H1 (cell line): ENCODE measurements at regions not wholly inside any gene's neighbourhood (a gene's known extent, or its start where the extent isn't known, plus 50 kb on each side); places are given as distances from the start of the nearest gene placed in this dataset.

Experiments used
- BACH1 ChIP-seq: IDR thresholded peaks from 2 replicates; pipeline ENCODE4 v1.6.1; 2012; ENCODE audit warnings: low read length, improper control_type of control experiment
- BCL11A ChIP-seq, 2 experiments: IDR thresholded peaks; one replicate each; pipeline ENCODE4 v1.6.1; 2011; ENCODE audit warnings: low read depth in 2 of 2, low read length in 2 of 2, mild to moderate bottlenecking in 2 of 2
- JUN ChIP-seq: IDR thresholded peaks from 2 replicates; pipeline ENCODE4 v1.6.1; 2011; ENCODE audit warnings: low read depth, mild to moderate bottlenecking, improper control_type of control experiment, low read length
- JUND ChIP-seq: IDR thresholded peaks from 2 replicates; pipeline ENCODE4 v1.6.1; 2011; ENCODE audit warnings: mild to moderate bottlenecking, improper control_type of control experiment, low read length
- NRF1 ChIP-seq: IDR thresholded peaks from 2 replicates; pipeline ENCODE4 v1.6.1; 2011; ENCODE audit warnings: mild to moderate bottlenecking, low read depth, low read length, improper control_type of control experiment
- PHF8 ChIP-seq: fragments of 200-600 bp; sonication (generic); conservative IDR thresholded peaks from 2 replicates; pipeline ENCODE4 v1.7.1; 2012; ENCODE audit warnings: low read depth, mild to moderate bottlenecking, inconsistent platforms, low read length, moderate library complexity
- SIX5 ChIP-seq: IDR thresholded peaks from 2 replicates; pipeline ENCODE4 v1.6.1; 2011; ENCODE audit warnings: mild to moderate bottlenecking, low read depth, low read length
- SP4 ChIP-seq: IDR thresholded peaks from 2 replicates; pipeline ENCODE4 v1.6.1; 2012; ENCODE audit warnings: low read length, inconsistent platforms
- SRF ChIP-seq: IDR thresholded peaks from 2 replicates; pipeline ENCODE4 v1.6.1; 2011; ENCODE audit warnings: mild to moderate bottlenecking, low read depth, low read length, moderate library complexity
- TF ChIP-seq, protein P1 (sequence below): fragments of 300-600 bp; sonication (generic); IDR thresholded peaks from 2 replicates; pipeline ENCODE4 v1.7.1; 2012; ENCODE audit warnings: low read length, moderate library complexity, mild to moderate bottlenecking, inconsistent platforms; ENCODE audit not compliant: insufficient replicate concordance

DNA sequence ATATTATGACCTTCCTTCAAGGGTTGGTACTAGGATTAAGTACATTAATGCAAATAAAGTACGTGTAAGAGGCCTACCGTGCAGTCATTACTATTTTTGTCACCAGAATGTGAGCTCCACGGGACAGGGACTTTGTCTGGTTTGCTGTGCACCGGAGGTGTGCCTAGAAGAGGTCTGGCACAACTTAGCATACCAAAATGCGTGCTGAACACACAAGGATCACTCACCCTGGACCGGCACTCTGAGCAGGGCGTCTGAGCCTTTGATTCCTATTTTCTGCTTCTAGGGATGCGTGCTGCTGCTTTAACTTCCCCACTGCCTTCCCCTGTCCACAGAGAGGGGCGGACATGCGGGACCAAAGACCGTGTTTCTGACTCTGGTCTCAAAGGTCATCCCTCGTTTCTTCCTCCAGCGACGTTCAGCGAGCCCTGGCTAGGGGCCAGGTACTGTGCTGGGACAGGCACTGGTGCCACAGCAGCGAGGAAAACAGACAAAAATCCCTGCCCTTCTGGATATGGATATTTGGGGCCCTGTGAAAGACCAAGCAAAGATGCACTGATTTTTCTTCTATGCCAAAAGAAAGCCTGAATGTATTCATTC lies 222.7 kb downstream of the BMP7 start (continued):
- TF ChIP-seq, protein P1, sequence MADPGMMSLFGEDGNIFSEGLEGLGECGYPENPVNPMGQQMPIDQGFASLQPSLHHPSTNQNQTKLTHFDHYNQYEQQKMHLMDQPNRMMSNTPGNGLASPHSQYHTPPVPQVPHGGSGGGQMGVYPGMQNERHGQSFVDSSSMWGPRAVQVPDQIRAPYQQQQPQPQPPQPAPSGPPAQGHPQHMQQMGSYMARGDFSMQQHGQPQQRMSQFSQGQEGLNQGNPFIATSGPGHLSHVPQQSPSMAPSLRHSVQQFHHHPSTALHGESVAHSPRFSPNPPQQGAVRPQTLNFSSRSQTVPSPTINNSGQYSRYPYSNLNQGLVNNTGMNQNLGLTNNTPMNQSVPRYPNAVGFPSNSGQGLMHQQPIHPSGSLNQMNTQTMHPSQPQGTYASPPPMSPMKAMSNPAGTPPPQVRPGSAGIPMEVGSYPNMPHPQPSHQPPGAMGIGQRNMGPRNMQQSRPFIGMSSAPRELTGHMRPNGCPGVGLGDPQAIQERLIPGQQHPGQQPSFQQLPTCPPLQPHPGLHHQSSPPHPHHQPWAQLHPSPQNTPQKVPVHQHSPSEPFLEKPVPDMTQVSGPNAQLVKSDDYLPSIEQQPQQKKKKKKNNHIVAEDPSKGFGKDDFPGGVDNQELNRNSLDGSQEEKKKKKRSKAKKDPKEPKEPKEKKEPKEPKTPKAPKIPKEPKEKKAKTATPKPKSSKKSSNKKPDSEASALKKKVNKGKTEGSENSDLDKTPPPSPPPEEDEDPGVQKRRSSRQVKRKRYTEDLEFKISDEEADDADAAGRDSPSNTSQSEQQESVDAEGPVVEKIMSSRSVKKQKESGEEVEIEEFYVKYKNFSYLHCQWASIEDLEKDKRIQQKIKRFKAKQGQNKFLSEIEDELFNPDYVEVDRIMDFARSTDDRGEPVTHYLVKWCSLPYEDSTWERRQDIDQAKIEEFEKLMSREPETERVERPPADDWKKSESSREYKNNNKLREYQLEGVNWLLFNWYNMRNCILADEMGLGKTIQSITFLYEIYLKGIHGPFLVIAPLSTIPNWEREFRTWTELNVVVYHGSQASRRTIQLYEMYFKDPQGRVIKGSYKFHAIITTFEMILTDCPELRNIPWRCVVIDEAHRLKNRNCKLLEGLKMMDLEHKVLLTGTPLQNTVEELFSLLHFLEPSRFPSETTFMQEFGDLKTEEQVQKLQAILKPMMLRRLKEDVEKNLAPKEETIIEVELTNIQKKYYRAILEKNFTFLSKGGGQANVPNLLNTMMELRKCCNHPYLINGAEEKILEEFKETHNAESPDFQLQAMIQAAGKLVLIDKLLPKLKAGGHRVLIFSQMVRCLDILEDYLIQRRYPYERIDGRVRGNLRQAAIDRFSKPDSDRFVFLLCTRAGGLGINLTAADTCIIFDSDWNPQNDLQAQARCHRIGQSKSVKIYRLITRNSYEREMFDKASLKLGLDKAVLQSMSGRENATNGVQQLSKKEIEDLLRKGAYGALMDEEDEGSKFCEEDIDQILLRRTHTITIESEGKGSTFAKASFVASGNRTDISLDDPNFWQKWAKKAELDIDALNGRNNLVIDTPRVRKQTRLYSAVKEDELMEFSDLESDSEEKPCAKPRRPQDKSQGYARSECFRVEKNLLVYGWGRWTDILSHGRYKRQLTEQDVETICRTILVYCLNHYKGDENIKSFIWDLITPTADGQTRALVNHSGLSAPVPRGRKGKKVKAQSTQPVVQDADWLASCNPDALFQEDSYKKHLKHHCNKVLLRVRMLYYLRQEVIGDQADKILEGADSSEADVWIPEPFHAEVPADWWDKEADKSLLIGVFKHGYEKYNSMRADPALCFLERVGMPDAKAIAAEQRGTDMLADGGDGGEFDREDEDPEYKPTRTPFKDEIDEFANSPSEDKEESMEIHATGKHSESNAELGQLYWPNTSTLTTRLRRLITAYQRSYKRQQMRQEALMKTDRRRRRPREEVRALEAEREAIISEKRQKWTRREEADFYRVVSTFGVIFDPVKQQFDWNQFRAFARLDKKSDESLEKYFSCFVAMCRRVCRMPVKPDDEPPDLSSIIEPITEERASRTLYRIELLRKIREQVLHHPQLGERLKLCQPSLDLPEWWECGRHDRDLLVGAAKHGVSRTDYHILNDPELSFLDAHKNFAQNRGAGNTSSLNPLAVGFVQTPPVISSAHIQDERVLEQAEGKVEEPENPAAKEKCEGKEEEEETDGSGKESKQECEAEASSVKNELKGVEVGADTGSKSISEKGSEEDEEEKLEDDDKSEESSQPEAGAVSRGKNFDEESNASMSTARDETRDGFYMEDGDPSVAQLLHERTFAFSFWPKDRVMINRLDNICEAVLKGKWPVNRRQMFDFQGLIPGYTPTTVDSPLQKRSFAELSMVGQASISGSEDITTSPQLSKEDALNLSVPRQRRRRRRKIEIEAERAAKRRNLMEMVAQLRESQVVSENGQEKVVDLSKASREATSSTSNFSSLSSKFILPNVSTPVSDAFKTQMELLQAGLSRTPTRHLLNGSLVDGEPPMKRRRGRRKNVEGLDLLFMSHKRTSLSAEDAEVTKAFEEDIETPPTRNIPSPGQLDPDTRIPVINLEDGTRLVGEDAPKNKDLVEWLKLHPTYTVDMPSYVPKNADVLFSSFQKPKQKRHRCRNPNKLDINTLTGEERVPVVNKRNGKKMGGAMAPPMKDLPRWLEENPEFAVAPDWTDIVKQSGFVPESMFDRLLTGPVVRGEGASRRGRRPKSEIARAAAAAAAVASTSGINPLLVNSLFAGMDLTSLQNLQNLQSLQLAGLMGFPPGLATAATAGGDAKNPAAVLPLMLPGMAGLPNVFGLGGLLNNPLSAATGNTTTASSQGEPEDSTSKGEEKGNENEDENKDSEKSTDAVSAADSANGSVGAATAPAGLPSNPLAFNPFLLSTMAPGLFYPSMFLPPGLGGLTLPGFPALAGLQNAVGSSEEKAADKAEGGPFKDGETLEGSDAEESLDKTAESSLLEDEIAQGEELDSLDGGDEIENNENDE: no peak
- TF ChIP-seq NRF1 (no peak), SRF (no peak), BACH1 (no peak), SIX5 (no peak), JUND (no peak), SP4 (no peak), JUN (no peak), PHF8 (no peak), BCL11A (IDR thresholded peaks at IDR 0.05; ENCODE audit: low read depth in 2 of 2, low read length in 2 of 2) (no peak)
